GM23338 (cell line): ENCODE measurements at regions not wholly inside any gene's neighbourhood (a gene's known extent, or its start where the extent isn't known, plus 50 kb on each side); places are given as distances from the start of the nearest gene placed in this dataset.

Source experiments
- ATAC-seq: fragments of 200-7000 bp; cut with Tn5 transposase; 3 replicates; pipeline ENCODE4 v1.9.1; 2020
- DNase-seq: peaks from one replicate; pipeline ENCODE4 v3.0.0-alpha.2; 2015; ENCODE audit warnings: low spot score
- H2AFZ ChIP-seq: fragments of 200-600 bp; sonication (generic); 2 replicates; pipeline ENCODE4 v1.8.0; 2016; ENCODE audit warnings: antibody characterized with exemption, mild to moderate bottlenecking, moderate library complexity
- H3F3A ChIP-seq: fragments of 200-600 bp; sonication (generic); replicated peaks from 2 replicates; pipeline ENCODE4 v1.8.0; 2017; ENCODE audit warnings: antibody characterized with exemption, mixed run types, low read depth
- H3K27ac ChIP-seq: fragments of 200-600 bp; sonication (generic); 2 replicates; pipeline ENCODE4 v1.6.1; 2016; ENCODE audit warnings: low read depth
- H3K27me3 ChIP-seq: fragments of 200-600 bp; sonication (generic); 2 replicates; pipeline ENCODE4 v1.8.0; 2016; ENCODE audit warnings: mild to moderate bottlenecking, mixed run types, moderate library complexity; ENCODE audit not compliant: insufficient read depth
- H3K36me3 ChIP-seq: fragments of 200-600 bp; sonication (generic); 2 replicates; pipeline ENCODE4 v1.8.0; 2016; ENCODE audit warnings: mild to moderate bottlenecking; ENCODE audit not compliant: insufficient read depth
- H3K4me1 ChIP-seq: fragments of 200-600 bp; sonication (generic); 2 replicates; pipeline ENCODE4 v1.8.0; 2016; ENCODE audit warnings: mild to moderate bottlenecking, moderate library complexity; ENCODE audit not compliant: insufficient read depth
- H3K4me2 ChIP-seq: fragments of 200-600 bp; sonication (generic); 2 replicates; pipeline ENCODE4 v1.7.1; 2017; ENCODE audit warnings: mixed run types
- H3K4me3 ChIP-seq: fragments of 200-600 bp; sonication (generic); 2 replicates; pipeline ENCODE4 v1.6.1; 2016; ENCODE audit warnings: mixed run types
- H3K79me2 ChIP-seq: fragments of 200-600 bp; sonication (generic); replicated peaks from 2 replicates; pipeline ENCODE4 v1.8.0; 2017; ENCODE audit warnings: mild to moderate bottlenecking; ENCODE audit not compliant: insufficient read depth
- H3K9me2 ChIP-seq: fragments of 200-600 bp; sonication (generic); 2 replicates; pipeline ENCODE4 v1.8.0; 2017; ENCODE audit not compliant: insufficient read depth
- H4K20me1 ChIP-seq: fragments of 200-600 bp; sonication (generic); replicated peaks from 2 replicates; pipeline ENCODE4 v1.8.0; 2017; ENCODE audit warnings: mild to moderate bottlenecking; ENCODE audit not compliant: insufficient read depth
- H3K27ac Mint-ChIP-seq: 2 replicates; pipeline ENCODE4 v1.8.0; 2020; ENCODE audit warnings: inconsistent platforms, mild to moderate bottlenecking, moderate library complexity, mixed read lengths
- H3K27me3 Mint-ChIP-seq: 3 replicates; pipeline ENCODE4 v1.8.0; 2022; ENCODE audit warnings: low read depth, mild to moderate bottlenecking, moderate library complexity, mixed read lengths, inconsistent platforms; ENCODE audit not compliant: insufficient read depth, poor library complexity
- H3K36me3 Mint-ChIP-seq: 3 replicates; pipeline ENCODE4 v1.8.0; 2021; ENCODE audit warnings: low read depth, mild to moderate bottlenecking, inconsistent platforms, moderate library complexity, mixed read lengths
- H3K4me1 Mint-ChIP-seq: 3 replicates; pipeline ENCODE4 v1.8.0; 2020; ENCODE audit warnings: mild to moderate bottlenecking, inconsistent platforms, mixed read lengths
- H3K4me3 Mint-ChIP-seq: 3 replicates; pipeline ENCODE4 v1.8.0; 2021; ENCODE audit warnings: moderate library complexity, mild to moderate bottlenecking, inconsistent platforms, mixed read lengths
- H3K9me3 Mint-ChIP-seq: 3 replicates; pipeline ENCODE4 v1.8.0; 2020; ENCODE audit warnings: moderate library complexity, mild to moderate bottlenecking, inconsistent platforms, mixed read lengths
- CREB1 ChIP-seq: fragments of 250-450 bp; sonication (Bioruptor Pico); IDR thresholded peaks from 2 replicates; pipeline ENCODE4 v1.5.0; 2020; ENCODE audit warnings: low read depth, mild to moderate bottlenecking, moderate library complexity
- EZH2 ChIP-seq: fragments of 200-600 bp; sonication (generic); IDR thresholded peaks from one replicate; pipeline ENCODE4 v1.8.0; 2017; ENCODE audit warnings: antibody characterized with exemption, mild to moderate bottlenecking, low read depth; ENCODE audit not compliant: unreplicated experiment
- EZH2phosphoT487 ChIP-seq: fragments of 200-600 bp; sonication (generic); IDR thresholded peaks from one replicate; pipeline ENCODE4 v1.8.1; 2018; ENCODE audit warnings: antibody characterized with exemption; ENCODE audit not compliant: unreplicated experiment
- JUNB ChIP-seq: IDR thresholded peaks from one replicate; pipeline ENCODE4 v1.6.1; 2016; ENCODE audit warnings: antibody characterized with exemption; ENCODE audit not compliant: unreplicated experiment
- NANOG ChIP-seq: IDR thresholded peaks from 2 replicates; pipeline ENCODE4 v1.6.1; 2016; ENCODE audit warnings: antibody characterized with exemption, borderline replicate concordance
- POLR2AphosphoS5 ChIP-seq: IDR thresholded peaks from 2 replicates; pipeline ENCODE4 v1.6.1; 2016; ENCODE audit warnings: antibody characterized with exemption, low read depth
- ZNF114 ChIP-seq: fragments of 250-450 bp; sonication (Bioruptor Pico); IDR thresholded peaks from 2 replicates; pipeline ENCODE4 v1.5.0; 2020; ENCODE audit warnings: mild to moderate bottlenecking, moderate library complexity
- TF ChIP-seq, protein P1 (sequence below), 2 experiments: fragments of 200-600 bp in 1 of 2; sonication (generic) in 1 of 2; conservative IDR thresholded peaks; 2 replicates each; pipeline versions ENCODE4 v1.5.1 to v1.6.1; 2016 to 2017; ENCODE audit warnings: antibody characterized with exemption in 2 of 2, low read depth in 2 of 2, mild to moderate bottlenecking in 2 of 2, moderate library complexity in 1 of 2
- TF ChIP-seq, protein P2 (sequence below): IDR thresholded peaks from one replicate; pipeline ENCODE4 v1.6.1; 2018; ENCODE audit warnings: antibody characterized with exemption; ENCODE audit not compliant: unreplicated experiment
- TF ChIP-seq, protein P3 (sequence below): IDR thresholded peaks from 2 replicates; pipeline ENCODE4 v1.6.1; 2016; ENCODE audit warnings: antibody characterized with exemption
- TF ChIP-seq, protein P4 (sequence below): fragments of 250-450 bp; sonication (Bioruptor Pico); IDR thresholded peaks from 2 replicates; pipeline ENCODE4 v1.5.0; 2020; ENCODE audit warnings: mild to moderate bottlenecking, moderate library complexity

DNA sequence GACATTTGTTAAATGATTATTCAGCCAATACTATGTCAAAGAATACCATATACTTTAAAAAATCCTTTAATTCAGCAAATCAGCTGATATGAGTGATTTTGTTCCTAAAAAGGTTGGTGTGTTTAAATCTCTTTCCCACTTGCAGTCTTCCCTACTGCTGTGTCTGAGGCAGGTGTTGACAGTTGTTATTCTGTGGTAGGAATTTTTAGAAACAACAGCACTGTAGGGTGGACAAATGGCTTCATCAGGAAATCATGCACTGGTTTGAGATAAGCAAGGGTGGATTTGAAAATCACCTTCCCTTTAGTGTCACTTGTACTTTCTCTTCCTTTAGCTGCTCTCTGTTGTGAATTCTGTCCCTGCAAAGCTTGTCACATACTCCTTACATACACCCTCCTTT, 213.7 kb upstream of the SGK1 start:
- no peak overlapping the region for H3K4me2 ChIP-seq
- no peaks in the 10 kb centered on the region for H3K27me3 Mint-ChIP-seq
- H4K20me1 ChIP-seq, result no peaks in the 10 kb centered on the region
- H3K4me1 ChIP-seq, result no peaks in the 10 kb centered on the region
- peaks cover 14% of the 10 kb centered on the region; the same call in 1 of the 2 replicates for H3K9me2 ChIP-seq
- H2AFZ ChIP-seq, result peak overlapping the region; percentile 16; the same call in 1 of the 2 replicates
- TF ChIP-seq, protein P1, sequence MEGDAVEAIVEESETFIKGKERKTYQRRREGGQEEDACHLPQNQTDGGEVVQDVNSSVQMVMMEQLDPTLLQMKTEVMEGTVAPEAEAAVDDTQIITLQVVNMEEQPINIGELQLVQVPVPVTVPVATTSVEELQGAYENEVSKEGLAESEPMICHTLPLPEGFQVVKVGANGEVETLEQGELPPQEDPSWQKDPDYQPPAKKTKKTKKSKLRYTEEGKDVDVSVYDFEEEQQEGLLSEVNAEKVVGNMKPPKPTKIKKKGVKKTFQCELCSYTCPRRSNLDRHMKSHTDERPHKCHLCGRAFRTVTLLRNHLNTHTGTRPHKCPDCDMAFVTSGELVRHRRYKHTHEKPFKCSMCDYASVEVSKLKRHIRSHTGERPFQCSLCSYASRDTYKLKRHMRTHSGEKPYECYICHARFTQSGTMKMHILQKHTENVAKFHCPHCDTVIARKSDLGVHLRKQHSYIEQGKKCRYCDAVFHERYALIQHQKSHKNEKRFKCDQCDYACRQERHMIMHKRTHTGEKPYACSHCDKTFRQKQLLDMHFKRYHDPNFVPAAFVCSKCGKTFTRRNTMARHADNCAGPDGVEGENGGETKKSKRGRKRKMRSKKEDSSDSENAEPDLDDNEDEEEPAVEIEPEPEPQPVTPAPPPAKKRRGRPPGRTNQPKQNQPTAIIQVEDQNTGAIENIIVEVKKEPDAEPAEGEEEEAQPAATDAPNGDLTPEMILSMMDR (conservative IDR thresholded peaks at IDR 0.05; ENCODE audit: low read depth in 2 of 2), result no peak
- TF ChIP-seq, protein P2, sequence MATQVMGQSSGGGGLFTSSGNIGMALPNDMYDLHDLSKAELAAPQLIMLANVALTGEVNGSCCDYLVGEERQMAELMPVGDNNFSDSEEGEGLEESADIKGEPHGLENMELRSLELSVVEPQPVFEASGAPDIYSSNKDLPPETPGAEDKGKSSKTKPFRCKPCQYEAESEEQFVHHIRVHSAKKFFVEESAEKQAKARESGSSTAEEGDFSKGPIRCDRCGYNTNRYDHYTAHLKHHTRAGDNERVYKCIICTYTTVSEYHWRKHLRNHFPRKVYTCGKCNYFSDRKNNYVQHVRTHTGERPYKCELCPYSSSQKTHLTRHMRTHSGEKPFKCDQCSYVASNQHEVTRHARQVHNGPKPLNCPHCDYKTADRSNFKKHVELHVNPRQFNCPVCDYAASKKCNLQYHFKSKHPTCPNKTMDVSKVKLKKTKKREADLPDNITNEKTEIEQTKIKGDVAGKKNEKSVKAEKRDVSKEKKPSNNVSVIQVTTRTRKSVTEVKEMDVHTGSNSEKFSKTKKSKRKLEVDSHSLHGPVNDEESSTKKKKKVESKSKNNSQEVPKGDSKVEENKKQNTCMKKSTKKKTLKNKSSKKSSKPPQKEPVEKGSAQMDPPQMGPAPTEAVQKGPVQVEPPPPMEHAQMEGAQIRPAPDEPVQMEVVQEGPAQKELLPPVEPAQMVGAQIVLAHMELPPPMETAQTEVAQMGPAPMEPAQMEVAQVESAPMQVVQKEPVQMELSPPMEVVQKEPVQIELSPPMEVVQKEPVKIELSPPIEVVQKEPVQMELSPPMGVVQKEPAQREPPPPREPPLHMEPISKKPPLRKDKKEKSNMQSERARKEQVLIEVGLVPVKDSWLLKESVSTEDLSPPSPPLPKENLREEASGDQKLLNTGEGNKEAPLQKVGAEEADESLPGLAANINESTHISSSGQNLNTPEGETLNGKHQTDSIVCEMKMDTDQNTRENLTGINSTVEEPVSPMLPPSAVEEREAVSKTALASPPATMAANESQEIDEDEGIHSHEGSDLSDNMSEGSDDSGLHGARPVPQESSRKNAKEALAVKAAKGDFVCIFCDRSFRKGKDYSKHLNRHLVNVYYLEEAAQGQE, result no peak
- no peak for TF ChIP-seq JUNB
- no peak for TF ChIP-seq POLR2AphosphoS5
- TF ChIP-seq, protein P3, sequence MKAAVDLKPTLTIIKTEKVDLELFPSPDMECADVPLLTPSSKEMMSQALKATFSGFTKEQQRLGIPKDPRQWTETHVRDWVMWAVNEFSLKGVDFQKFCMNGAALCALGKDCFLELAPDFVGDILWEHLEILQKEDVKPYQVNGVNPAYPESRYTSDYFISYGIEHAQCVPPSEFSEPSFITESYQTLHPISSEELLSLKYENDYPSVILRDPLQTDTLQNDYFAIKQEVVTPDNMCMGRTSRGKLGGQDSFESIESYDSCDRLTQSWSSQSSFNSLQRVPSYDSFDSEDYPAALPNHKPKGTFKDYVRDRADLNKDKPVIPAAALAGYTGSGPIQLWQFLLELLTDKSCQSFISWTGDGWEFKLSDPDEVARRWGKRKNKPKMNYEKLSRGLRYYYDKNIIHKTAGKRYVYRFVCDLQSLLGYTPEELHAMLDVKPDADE, result no peak
- TF ChIP-seq CREB1, result no peak
- TF ChIP-seq ZNF114 (CRISPR knock-in tag), result no peak
- TF ChIP-seq EZH2, result no peak
- no peak for TF ChIP-seq NANOG
- TF ChIP-seq, protein P4, sequence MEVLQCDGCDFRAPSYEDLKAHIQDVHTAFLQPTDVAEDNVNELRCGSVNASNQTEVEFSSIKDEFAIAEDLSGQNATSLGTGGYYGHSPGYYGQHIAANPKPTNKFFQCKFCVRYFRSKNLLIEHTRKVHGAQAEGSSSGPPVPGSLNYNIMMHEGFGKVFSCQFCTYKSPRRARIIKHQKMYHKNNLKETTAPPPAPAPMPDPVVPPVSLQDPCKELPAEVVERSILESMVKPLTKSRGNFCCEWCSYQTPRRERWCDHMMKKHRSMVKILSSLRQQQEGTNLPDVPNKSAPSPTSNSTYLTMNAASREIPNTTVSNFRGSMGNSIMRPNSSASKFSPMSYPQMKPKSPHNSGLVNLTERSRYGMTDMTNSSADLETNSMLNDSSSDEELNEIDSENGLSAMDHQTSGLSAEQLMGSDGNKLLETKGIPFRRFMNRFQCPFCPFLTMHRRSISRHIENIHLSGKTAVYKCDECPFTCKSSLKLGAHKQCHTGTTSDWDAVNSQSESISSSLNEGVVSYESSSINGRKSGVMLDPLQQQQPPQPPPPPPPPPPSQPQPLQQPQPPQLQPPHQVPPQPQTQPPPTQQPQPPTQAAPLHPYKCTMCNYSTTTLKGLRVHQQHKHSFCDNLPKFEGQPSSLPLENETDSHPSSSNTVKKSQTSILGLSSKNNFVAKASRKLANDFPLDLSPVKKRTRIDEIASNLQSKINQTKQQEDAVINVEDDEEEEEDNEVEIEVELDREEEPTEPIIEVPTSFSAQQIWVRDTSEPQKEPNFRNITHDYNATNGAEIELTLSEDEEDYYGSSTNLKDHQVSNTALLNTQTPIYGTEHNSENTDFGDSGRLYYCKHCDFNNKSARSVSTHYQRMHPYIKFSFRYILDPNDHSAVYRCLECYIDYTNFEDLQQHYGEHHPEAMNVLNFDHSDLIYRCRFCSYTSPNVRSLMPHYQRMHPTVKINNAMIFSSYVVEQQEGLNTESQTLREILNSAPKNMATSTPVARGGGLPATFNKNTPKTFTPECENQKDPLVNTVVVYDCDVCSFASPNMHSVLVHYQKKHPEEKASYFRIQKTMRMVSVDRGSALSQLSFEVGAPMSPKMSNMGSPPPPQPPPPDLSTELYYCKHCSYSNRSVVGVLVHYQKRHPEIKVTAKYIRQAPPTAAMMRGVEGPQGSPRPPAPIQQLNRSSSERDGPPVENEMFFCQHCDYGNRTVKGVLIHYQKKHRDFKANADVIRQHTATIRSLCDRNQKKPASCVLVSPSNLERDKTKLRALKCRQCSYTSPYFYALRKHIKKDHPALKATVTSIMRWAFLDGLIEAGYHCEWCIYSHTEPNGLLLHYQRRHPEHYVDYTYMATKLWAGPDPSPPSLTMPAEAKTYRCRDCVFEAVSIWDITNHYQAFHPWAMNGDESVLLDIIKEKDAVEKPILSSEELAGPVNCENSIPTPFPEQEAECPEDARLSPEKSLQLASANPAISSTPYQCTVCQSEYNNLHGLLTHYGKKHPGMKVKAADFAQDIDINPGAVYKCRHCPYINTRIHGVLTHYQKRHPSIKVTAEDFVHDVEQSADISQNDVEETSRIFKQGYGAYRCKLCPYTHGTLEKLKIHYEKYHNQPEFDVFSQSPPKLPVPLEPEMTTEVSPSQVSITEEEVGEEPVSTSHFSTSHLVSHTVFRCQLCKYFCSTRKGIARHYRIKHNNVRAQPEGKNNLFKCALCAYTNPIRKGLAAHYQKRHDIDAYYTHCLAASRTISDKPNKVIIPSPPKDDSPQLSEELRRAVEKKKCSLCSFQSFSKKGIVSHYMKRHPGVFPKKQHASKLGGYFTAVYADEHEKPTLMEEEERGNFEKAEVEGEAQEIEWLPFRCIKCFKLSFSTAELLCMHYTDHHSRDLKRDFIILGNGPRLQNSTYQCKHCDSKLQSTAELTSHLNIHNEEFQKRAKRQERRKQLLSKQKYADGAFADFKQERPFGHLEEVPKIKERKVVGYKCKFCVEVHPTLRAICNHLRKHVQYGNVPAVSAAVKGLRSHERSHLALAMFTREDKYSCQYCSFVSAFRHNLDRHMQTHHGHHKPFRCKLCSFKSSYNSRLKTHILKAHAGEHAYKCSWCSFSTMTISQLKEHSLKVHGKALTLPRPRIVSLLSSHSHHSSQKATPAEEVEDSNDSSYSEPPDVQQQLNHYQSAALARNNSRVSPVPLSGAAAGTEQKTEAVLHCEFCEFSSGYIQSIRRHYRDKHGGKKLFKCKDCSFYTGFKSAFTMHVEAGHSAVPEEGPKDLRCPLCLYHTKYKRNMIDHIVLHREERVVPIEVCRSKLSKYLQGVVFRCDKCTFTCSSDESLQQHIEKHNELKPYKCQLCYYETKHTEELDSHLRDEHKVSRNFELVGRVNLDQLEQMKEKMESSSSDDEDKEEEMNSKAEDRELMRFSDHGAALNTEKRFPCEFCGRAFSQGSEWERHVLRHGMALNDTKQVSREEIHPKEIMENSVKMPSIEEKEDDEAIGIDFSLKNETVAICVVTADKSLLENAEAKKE, result no peak
- no peak for TF ChIP-seq EZH2phosphoT487
- ATAC-seq, result no peak
- no peak overlapping the region for H3K27ac ChIP-seq
- no peaks in the 10 kb centered on the region for H3K27me3 ChIP-seq
- DNase-seq, result no peak
- H3K36me3 ChIP-seq, result no peaks in the 10 kb centered on the region
- H3K27ac Mint-ChIP-seq, result no peak overlapping the region
- H3K36me3 Mint-ChIP-seq, result no peaks in the 10 kb centered on the region
- H3K9me3 Mint-ChIP-seq, result no peaks in the 10 kb centered on the region
- H3K79me2 ChIP-seq, result no peaks in the 10 kb centered on the region
- no peaks in the 10 kb centered on the region for H3F3A ChIP-seq
- H3K4me3 Mint-ChIP-seq, result no peak overlapping the region
- H3K4me1 Mint-ChIP-seq, result peaks cover 8% of the 10 kb centered on the region
- no peak overlapping the region for H3K4me3 ChIP-seq
